ENCODE measurements at regions not wholly inside any gene's neighbourhood (a gene's known extent, or its start where the extent isn't known, plus 50 kb on each side); places are given as distances from the start of the nearest gene placed in this dataset.

DNA sequence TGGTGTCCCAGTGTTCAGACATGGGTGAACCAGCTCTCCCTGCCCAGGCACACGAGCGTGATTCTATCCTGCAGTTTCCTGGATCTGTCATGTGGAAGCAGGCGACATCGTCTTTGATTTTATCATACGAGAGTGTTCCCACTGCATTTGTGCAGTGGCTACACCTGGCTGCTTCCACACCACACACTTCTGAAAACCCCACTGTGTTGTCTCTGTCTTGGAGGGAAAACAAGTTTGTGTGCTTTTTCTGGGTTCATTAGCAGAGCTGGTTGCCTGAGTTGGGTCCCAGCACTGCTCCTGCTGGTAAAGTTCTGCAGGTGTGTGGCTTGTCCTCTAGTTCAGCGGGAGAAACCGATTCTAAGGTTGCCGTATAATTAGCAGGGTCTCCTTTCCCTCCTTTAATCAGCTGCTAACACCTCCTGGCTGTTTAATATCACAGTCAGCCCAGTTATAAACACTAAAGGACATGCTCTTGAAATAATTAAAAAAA is 58.5 kb upstream of the TWIST2 start:
- DNase-seq (ENCODE audit: low spot score), result no peak

GRCh38 chr2:238790126-238790832 is 57.6 kb upstream of the TWIST2 start:
- DNase-seq (ENCODE audit: low spot score), result no peak

GRCh38 chr2:238790833-238791230 is 57.1 kb upstream of the TWIST2 start:
- no peak for DNase-seq (ENCODE audit: low spot score)

DNA sequence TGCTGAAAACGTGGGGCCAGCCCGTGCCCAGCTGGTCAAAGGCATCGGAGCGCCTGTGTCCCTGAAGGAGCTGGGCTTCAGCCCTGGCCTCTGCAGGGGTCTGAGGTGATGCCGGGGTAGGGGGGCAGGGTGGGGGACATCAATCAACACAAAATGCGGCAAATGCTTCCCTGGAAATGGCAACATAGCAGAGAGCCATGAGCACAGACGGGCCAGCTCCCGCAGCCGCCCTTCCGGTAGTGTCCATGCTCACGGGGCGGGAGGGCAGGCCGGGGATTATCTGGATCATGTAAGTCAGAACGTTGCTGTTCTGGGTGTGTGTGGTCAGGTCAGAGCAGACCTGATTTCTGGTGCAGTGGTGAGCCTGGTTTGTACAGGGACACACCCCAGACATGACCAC is 56.5 kb upstream of the TWIST2 start:
- DNase-seq (ENCODE audit: low spot score), result no peak

- no peak for DNase-seq (ENCODE audit: low spot score)
These were observed 54.6 kb upstream of the TWIST2 start for GRCh38 chr2:238793306-238793705.

- no peak for DNase-seq (ENCODE audit: low spot score)
These were observed 54.0 kb upstream of the TWIST2 start for GRCh38 chr2:238793801-238794449.

GRCh38 chr2:238796223-238796885 is 51.5 kb upstream of the TWIST2 start:
- DNase-seq (ENCODE audit: low spot score), result no peak

DNA sequence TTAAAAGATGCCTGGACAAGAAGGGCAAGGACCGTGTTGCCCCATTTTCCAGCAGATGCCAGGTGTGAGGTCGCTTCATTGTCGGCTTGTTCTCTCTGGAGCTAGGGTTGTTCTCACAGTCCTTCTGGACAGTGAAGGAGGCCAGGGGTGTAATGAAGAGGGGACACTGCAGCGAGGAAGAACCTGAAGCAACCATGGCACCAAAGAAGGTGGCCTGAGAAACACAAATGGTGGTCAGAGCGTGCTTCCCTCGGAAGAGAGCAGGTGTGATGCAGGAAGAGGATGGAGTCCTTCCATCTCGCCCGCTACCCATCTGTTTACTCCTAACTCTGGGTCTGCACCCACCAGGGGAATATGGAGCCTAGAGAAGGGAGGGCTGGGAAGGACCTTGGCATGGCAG is 50.3 kb upstream of the TWIST2 start:
- DNase-seq (ENCODE audit: low spot score), result no peak

All from LoVo (cell line).